NCI-H187 (cell line): ENCODE measurements at regions not wholly inside any gene's neighbourhood (a gene's known extent, or its start where the extent isn't known, plus 50 kb on each side); places are given as distances from the start of the nearest gene placed in this dataset.

ENCODE experiments used
- DNase-seq, 2 experiments: peaks; one replicate each; lab custom pipeline; 2025; lab: John Stamatoyannopoulos, UW

- DNase-seq = no peak
These were observed 88.4 kb upstream of the SLC25A13 start for GRCh38 chr7:96410126-96410839.

GRCh38 chr7:96408881-96409280, 87.0 kb upstream of the SLC25A13 start:
- no peak for DNase-seq

DNA sequence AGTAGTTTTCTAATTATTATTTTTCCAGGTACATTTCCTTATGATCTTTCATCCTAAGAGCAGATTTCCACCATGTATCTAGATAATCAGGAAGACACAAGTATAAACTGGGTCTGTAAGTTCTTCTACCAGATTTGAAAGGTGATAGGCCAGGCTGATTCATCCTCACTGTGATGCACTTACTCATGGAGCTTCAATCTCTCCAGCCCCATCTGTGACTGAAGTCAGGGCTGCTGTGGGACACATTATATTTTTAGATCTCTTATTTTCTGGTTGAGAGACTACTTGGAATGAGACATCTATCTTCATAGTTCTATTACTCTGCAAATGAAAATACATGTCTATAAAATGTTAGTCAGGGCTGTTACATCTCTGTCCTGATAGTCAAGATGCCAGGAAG, 85.5 kb upstream of the SLC25A13 start:
- no peak for DNase-seq

DNA sequence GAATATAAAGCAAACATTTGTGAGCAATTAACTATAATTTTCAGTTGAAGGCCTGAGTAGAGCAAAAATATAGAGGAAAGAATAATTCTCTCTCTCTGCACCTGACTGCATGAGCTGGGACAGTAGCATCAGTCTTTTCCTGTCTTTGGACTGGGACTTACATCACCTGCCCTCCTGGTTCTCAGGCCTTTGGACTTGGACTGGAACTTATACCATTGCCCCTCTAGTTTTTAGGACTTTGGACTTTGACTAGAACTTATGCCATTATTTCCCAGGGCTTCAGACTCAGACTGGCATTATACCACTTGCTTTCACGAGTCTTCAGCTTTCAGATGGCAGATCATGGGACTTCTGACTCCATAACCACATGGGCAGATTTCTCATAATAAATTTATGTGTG, 81.0 kb upstream of the SLC25A13 start:
- no peak for DNase-seq

DNA sequence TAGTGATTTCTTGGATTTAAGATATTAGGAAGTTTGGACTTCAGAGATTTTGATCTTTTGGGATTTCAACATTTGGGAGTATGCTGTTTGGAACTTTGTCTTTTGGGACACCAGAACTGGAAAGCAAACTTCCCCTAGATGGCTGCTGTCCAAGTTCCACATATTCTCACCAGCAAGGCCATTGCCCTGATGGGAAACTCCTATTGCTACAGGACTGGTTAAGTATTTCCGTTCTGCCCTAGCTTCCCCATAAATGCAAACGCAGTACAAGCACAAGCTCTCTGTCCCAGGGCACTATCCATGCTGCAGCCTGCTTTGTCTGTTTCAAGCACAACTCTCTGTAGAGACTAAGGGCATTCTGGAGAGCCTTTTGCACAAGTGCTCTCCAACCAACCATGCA, 79.3 kb upstream of the SLC25A13 start:
- DNase-seq = no peak

- DNase-seq = no peak
These were observed 78.6 kb upstream of the SLC25A13 start for GRCh38 chr7:96400518-96400917.

- no peak for DNase-seq
These were observed 78.1 kb upstream of the SLC25A13 start for GRCh38 chr7:96400001-96400400.

DNA sequence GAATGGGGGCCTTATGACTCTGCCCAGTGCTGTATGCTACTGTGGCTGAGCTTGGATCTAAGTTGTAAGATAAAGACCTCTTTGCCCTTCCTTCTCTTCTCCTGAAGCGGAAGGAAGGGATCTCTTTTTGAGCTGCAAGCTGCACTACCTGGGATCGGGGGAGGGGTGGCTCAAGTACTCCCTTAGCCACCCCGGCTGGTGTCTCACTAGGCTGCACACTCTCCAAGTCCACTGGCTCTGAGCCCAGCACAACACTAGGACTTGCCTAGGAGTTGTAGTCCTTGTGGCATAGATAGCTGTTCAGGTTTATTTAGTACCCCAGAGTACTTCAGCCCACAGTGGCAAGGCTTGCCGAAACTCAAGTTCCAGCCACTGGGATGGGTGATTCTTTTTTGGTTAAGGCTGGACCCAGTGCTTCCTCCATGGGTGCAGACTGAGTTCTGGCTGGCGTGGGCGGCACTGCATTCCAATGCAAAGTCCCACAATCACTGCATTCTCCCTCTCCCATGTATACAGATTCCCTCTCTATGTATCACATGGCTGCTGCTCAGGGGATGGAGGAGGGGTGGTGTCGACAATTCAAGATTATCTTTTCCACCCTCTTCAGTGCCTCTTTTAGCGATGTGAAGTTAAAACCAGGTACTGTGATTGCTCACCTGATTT, 76.2 kb upstream of the SLC25A13 start:
- DNase-seq = no peak

- DNase-seq = no peak
These were observed 66.9 kb upstream of the SLC25A13 start for GRCh38 chr7:96388620-96389383.

DNA sequence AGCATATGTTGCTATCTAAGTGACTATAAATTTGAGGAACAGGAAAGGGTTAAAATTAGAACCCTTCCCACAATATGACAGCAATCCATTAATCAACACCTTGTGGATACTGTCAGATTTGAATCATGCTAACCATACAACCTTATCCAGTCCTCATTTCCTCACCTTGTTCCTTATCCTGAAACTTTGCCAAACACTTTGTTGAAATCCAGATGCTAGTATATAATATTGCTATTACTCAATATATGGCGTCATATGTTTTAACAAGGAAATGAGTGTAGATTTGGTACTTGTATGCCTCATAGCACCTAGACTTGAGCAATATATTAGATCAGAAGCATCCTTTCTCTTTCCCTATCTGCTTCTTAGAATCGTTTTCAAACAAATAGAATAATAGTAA, 66.3 kb upstream of the SLC25A13 start:
- no peak for DNase-seq

- no peak for DNase-seq
These were observed 58.2 kb upstream of the SLC25A13 start for GRCh38 chr7:96380111-96380512.

DNA sequence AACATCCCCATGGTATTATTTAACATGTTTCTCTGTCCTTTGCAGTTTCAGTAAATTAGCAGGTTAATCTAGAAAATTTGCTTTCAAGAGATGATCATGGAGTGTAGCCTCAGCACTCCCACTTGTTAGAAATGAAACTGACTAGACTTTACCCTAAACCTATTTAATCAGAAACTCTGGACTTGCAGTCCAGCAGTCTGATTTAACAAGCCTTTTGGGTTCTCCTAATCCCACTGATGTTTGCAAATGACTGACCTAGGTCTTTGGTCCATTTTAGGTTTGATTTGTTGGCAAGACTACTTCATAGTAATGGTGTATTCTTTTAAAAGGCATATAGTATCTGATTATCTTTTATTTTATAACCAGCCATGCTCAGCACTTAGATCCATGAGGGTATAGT, 55.5 kb upstream of the SLC25A13 start:
- no peak for DNase-seq
